Neural progenitor cell (in vitro differentiated cells): ENCODE measurements at regions not wholly inside any gene's neighbourhood (a gene's known extent, or its start where the extent isn't known, plus 50 kb on each side); places are given as distances from the start of the nearest gene placed in this dataset.

ENCODE experiments used
- DNase-seq: peaks from one replicate; pipeline ENCODE4 v3.0.0-alpha.2; 2016; ENCODE audit warnings: low spot score
- H2AFZ ChIP-seq: fragments of 200-600 bp; sonication (generic); replicated peaks from 2 replicates; pipeline ENCODE4 v1.6.1; 2016; ENCODE audit warnings: antibody characterized with exemption
- H3F3A ChIP-seq: fragments of 200-600 bp; sonication (generic); 2 replicates; pipeline ENCODE4 v1.6.1; 2016; ENCODE audit warnings: antibody characterized with exemption, low read depth
- H3K27ac ChIP-seq: fragments of 200-600 bp; sonication (generic); 2 replicates; pipeline ENCODE4 v1.5.1; 2016; ENCODE audit warnings: mild to moderate bottlenecking
- H3K27me3 ChIP-seq: fragments of 200-600 bp; sonication (generic); 2 replicates; pipeline ENCODE4 v1.6.1; 2016; ENCODE audit warnings: mild to moderate bottlenecking, moderate library complexity
- H3K36me3 ChIP-seq: fragments of 200-600 bp; sonication (generic); 2 replicates; pipeline ENCODE4 v1.5.1; 2016
- H3K4me1 ChIP-seq: fragments of 200-600 bp; sonication (generic); 2 replicates; pipeline ENCODE4 v1.6.1; 2016; ENCODE audit warnings: mixed run types
- H3K4me2 ChIP-seq: fragments of 200-600 bp; sonication (generic); 2 replicates; pipeline ENCODE4 v1.6.1; 2016
- H3K4me3 ChIP-seq: fragments of 200-600 bp; sonication (generic); 2 replicates; pipeline ENCODE4 v1.5.1; 2016
- H3K79me2 ChIP-seq: fragments of 200-600 bp; sonication (generic); 2 replicates; pipeline ENCODE4 v1.6.1; 2016; ENCODE audit warnings: low read depth
- H3K9ac ChIP-seq: fragments of 200-600 bp; sonication (generic); 2 replicates; pipeline ENCODE4 v1.6.1; 2016
- H3K9me3 ChIP-seq: fragments of 200-600 bp; sonication (generic); 2 replicates; pipeline ENCODE4 v1.5.1; 2016; ENCODE audit warnings: low read depth
- H4K20me1 ChIP-seq: fragments of 200-600 bp; sonication (generic); 2 replicates; pipeline ENCODE4 v1.6.1; 2016; ENCODE audit warnings: low read depth
- H3K27ac Mint-ChIP-seq: 3 replicates; pipeline ENCODE4 v1.8.0; 2021; ENCODE audit warnings: mixed read lengths
- H3K27me3 Mint-ChIP-seq: 2 replicates; pipeline ENCODE4 v1.8.0; 2022; ENCODE audit warnings: low read depth, mild to moderate bottlenecking, inconsistent platforms, moderate library complexity, mixed read lengths; ENCODE audit not compliant: insufficient read depth
- H3K36me3 Mint-ChIP-seq: 3 replicates; pipeline ENCODE4 v1.8.0; 2021; ENCODE audit warnings: mixed read lengths
- H3K4me1 Mint-ChIP-seq: 3 replicates; pipeline ENCODE4 v1.8.0; 2021; ENCODE audit warnings: mixed read lengths
- H3K4me3 Mint-ChIP-seq: 3 replicates; pipeline ENCODE4 v1.8.0; 2021; ENCODE audit warnings: mild to moderate bottlenecking, moderate library complexity, mixed read lengths
- H3K9me3 Mint-ChIP-seq: 3 replicates; pipeline ENCODE4 v1.8.0; 2020; ENCODE audit warnings: mixed read lengths
- EZH2 ChIP-seq: fragments of 200-600 bp; sonication (generic); IDR thresholded peaks from 2 replicates; pipeline ENCODE4 v1.6.1; 2017; ENCODE audit warnings: antibody characterized with exemption, mild to moderate bottlenecking, moderate library complexity
- EZH2phosphoT487 ChIP-seq: fragments of 200-600 bp; sonication (generic); IDR thresholded peaks from 2 replicates; pipeline ENCODE4 v1.6.1; 2017; ENCODE audit warnings: antibody characterized with exemption
- TF ChIP-seq, protein P1 (sequence below): fragments of 200-600 bp; sonication (generic); IDR thresholded peaks from 2 replicates; pipeline ENCODE4 v1.5.1; 2017; ENCODE audit warnings: antibody characterized with exemption, mild to moderate bottlenecking

DNA sequence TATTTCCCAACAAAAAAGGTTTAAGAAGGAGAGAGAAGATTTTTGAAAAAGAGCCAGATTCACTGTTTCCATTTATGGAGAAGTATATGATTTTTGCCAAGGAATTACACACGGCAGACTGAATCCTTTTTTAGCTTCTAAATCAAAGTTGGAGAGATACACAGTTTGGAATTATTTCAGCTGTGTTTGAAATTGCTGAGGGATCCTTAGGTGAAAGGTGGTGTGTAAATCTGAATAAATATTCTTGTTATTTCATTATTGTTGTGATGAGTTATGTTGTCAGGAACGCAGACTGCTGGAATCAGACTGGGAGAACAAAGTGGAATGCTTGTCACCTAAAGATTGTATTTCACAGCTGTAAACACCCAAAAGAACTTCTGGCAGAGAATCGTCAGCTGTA, 168.5 kb upstream of the AKIRIN2 start:
- no peaks in the 10 kb centered on the region for H3K79me2 ChIP-seq
- Mint-ChIP-seq H3K36me3 (no peaks in the 10 kb centered on the region), H3K4me3 (no peak overlapping the region), H3K4me1 (no peaks in the 10 kb centered on the region), H3K27me3 (no peaks in the 10 kb centered on the region), H3K9me3 (no peaks in the 10 kb centered on the region), H3K27ac (no peak overlapping the region)
- H3K4me3 ChIP-seq = no peak overlapping the region
- no peaks in the 10 kb centered on the region for H3K4me1 ChIP-seq
- no peaks in the 10 kb centered on the region for H4K20me1 ChIP-seq
- H3K27me3 ChIP-seq = no peaks in the 10 kb centered on the region
- H2AFZ ChIP-seq = peak overlapping the region; percentile 10
- H3K27ac ChIP-seq = no peak overlapping the region
- H3K4me2 ChIP-seq = no peak overlapping the region
- no peak for TF ChIP-seq EZH2
- TF ChIP-seq EZH2phosphoT487 = no peak
- TF ChIP-seq, protein P1, sequence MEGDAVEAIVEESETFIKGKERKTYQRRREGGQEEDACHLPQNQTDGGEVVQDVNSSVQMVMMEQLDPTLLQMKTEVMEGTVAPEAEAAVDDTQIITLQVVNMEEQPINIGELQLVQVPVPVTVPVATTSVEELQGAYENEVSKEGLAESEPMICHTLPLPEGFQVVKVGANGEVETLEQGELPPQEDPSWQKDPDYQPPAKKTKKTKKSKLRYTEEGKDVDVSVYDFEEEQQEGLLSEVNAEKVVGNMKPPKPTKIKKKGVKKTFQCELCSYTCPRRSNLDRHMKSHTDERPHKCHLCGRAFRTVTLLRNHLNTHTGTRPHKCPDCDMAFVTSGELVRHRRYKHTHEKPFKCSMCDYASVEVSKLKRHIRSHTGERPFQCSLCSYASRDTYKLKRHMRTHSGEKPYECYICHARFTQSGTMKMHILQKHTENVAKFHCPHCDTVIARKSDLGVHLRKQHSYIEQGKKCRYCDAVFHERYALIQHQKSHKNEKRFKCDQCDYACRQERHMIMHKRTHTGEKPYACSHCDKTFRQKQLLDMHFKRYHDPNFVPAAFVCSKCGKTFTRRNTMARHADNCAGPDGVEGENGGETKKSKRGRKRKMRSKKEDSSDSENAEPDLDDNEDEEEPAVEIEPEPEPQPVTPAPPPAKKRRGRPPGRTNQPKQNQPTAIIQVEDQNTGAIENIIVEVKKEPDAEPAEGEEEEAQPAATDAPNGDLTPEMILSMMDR = no peak
- DNase-seq = no peak
- H3K9me3 ChIP-seq = no peaks in the 10 kb centered on the region
- H3K36me3 ChIP-seq = no peaks in the 10 kb centered on the region
- no peak overlapping the region for H3K9ac ChIP-seq
- H3F3A ChIP-seq = no peaks in the 10 kb centered on the region

DNA sequence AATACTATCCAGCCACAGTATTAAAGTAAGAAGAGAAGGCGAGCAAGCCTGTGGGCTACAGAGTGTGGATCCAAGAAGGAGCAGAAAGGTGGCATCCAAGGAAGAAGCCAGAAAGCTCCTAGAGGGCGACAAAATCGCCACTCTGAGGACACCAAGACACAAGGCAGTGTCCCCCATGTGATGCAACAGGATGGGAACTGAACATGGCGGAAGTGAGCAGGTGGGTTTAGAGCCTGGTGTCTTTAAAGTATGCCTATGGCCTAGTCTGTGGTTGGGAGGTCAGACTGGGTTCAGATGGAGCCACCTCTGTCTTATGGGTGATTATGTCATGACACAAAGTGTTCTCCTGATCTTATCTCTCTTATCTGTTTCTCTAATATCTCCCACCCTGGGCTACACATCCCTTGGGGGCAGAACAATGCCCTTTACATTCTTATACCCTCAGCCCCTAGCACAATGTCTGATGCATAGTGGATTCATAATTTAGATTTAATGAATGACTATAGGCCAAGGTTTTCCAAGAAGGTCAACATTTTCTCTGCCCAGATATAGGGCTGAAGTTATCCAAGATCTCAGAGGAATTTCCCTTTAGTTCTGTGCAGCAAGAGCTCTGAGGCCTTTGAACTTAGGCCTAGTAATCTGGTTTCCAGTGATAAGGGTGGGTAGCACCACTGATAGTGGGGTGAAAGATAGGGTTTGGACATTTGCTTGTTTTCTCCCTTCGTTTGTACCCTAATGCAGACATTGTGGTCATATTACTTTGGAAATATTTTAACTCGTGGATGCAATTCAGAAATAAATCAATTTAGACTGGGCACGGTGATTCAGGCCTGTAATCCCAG, 167.3 kb upstream of the AKIRIN2 start:
- Mint-ChIP-seq H3K4me1 (no peaks in the 10 kb centered on the region), H3K27me3 (no peaks in the 10 kb centered on the region), H3K9me3 (no peaks in the 10 kb centered on the region), H3K36me3 (no peaks in the 10 kb centered on the region), H3K4me3 (no peak overlapping the region), H3K27ac (no peak overlapping the region)
- no peak for TF ChIP-seq EZH2phosphoT487
- TF ChIP-seq, protein P1 = no peak
- TF ChIP-seq EZH2 = no peak
- H3K9ac ChIP-seq = no peak overlapping the region
- no peak overlapping the region for H2AFZ ChIP-seq
- no peak overlapping the region for H3K4me3 ChIP-seq
- no peak overlapping the region for H3K27ac ChIP-seq
- H3K36me3 ChIP-seq = no peaks in the 10 kb centered on the region
- H3F3A ChIP-seq = no peaks in the 10 kb centered on the region
- no peaks in the 10 kb centered on the region for H4K20me1 ChIP-seq
- no peaks in the 10 kb centered on the region for H3K27me3 ChIP-seq
- no peaks in the 10 kb centered on the region for H3K9me3 ChIP-seq
- no peak overlapping the region for H3K4me2 ChIP-seq
- H3K79me2 ChIP-seq = no peaks in the 10 kb centered on the region
- H3K4me1 ChIP-seq = no peaks in the 10 kb centered on the region
- no peak for DNase-seq

DNA sequence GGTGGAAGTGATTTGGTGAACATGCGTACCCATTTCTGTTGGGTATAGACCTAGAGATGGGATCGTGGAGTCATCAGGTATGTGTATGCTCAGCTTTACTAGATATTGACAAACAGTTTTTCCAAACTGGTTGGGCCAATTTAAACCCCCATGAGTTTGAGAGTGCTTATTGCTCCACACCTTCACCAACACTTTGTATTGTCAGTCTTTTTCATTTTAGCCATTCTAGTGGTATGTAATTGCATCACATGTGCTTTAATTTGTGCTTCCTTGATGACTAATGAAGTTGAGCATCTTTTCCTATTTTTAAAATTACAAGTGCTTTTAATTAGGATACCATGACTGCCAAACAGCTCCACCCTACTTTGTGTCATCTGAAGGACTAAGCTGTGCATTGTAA, 158.9 kb upstream of the AKIRIN2 start:
- TF ChIP-seq, protein P1 = no peak
- TF ChIP-seq EZH2 (no peak), EZH2phosphoT487 (no peak)
- no peak overlapping the region for H2AFZ ChIP-seq
- H3F3A ChIP-seq = no peaks in the 10 kb centered on the region
- H3K4me3 ChIP-seq = no peak overlapping the region
- Mint-ChIP-seq H3K9me3 (peaks cover 2% of the 10 kb centered on the region), H3K4me1 (no peaks in the 10 kb centered on the region), H3K36me3 (peaks cover 1% of the 10 kb centered on the region), H3K27me3 (peaks cover 2% of the 10 kb centered on the region), H3K27ac (no peak overlapping the region), H3K4me3 (no peak overlapping the region)
- H3K79me2 ChIP-seq = no peaks in the 10 kb centered on the region
- no peaks in the 10 kb centered on the region for H4K20me1 ChIP-seq
- no peak overlapping the region for H3K4me2 ChIP-seq
- H3K27me3 ChIP-seq = no peaks in the 10 kb centered on the region
- H3K4me1 ChIP-seq = no peaks in the 10 kb centered on the region
- H3K27ac ChIP-seq = no peak overlapping the region
- H3K36me3 ChIP-seq = no peaks in the 10 kb centered on the region
- H3K9ac ChIP-seq = no peak overlapping the region
- H3K9me3 ChIP-seq = no peaks in the 10 kb centered on the region
- no peak for DNase-seq
